Myocyte (in vitro differentiated cells): ENCODE measurements at regions not wholly inside any gene's neighbourhood (a gene's known extent, or its start where the extent isn't known, plus 50 kb on each side); places are given as distances from the start of the nearest gene placed in this dataset.
"Not testable (repeated sequence)": the region's sequence is repeated elsewhere in the genome, so short reads cannot be mapped to it uniquely, and the experiment has no call there.

Experiments
- DNase-seq: peaks from one replicate; pipeline ENCODE4 v3.0.0-alpha.2; 2012; ENCODE audit warnings: low read depth

- no peak for DNase-seq
Observed at GRCh38 chr16:48105976-48106375, 49.8 kb downstream of the ABCC12 start.

DNA sequence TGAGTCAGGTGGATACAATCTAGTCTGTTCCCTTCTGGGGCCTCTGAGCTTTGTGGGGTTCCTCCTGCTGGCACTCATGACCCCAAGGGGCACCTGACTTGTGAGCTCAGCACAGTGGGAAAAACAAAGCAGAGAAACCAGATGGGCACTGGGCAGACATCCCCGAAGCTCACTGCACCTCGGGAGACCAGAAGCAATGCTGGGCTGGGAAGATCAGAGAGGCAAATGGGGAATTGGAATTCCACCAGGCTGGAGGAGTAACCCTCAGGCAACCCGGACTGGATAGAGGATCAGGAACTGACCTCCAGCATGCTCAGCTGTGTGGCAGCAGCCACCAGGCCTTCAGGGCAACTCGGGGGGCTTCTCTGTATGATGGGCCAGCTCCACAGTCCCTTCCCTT, 50.3 kb downstream of the ABCC12 start:
- no peak for DNase-seq

DNA sequence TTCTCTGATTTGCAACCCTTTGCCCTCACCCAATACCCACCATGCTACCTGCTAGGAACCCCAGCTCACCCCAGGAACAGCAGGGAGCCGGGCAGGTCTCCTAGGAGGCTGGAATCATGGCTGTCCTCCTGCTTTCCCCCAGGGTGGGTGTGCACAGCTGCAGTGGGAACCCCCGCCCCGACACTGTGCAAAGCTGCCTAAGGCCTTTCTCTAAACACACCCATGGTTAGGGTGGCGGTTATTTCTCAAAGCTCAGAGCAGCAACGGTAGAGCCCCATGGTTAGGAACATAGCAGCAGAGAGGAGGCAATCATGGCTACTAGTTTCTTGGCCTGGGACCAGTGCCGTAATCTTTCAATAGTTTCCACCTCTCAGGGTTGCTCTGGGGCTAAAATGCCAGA, 52.2 kb downstream of the ABCC12 start:
- DNase-seq, result no peak

- DNase-seq, result no peak
Observed at GRCh38 chr16:48102083-48103008, 53.4 kb downstream of the ABCC12 start.

- DNase-seq, result no peak
Observed at GRCh38 chr16:48101069-48101674, 54.6 kb downstream of the ABCC12 start.

GRCh38 chr16:48099455-48099854, 56.3 kb downstream of the ABCC12 start:
- no peak for DNase-seq

GRCh38 chr16:48098472-48098871, 57.3 kb downstream of the ABCC12 start:
- no peak for DNase-seq

DNA sequence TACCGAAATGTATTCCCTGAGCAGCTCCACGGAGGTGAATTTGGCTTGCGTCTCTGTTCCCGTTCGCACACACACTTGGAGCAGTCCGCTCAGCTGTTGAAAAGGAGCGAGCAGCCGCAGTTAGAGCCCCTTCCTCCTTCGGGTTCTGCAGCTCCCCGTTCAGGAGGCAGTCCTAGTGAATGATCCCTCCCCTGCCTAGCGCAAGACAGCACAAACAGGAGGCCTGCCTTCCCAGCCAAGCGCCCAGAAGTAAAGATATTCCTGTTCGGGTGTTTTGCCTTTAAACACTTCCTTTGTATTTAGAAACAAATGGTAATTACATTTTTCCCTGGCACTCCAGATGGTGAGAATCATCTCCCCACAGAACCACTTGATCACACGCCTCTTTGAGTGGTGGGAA, 64.7 kb downstream of the ABCC12 start:
- DNase-seq, result no peak

DNA sequence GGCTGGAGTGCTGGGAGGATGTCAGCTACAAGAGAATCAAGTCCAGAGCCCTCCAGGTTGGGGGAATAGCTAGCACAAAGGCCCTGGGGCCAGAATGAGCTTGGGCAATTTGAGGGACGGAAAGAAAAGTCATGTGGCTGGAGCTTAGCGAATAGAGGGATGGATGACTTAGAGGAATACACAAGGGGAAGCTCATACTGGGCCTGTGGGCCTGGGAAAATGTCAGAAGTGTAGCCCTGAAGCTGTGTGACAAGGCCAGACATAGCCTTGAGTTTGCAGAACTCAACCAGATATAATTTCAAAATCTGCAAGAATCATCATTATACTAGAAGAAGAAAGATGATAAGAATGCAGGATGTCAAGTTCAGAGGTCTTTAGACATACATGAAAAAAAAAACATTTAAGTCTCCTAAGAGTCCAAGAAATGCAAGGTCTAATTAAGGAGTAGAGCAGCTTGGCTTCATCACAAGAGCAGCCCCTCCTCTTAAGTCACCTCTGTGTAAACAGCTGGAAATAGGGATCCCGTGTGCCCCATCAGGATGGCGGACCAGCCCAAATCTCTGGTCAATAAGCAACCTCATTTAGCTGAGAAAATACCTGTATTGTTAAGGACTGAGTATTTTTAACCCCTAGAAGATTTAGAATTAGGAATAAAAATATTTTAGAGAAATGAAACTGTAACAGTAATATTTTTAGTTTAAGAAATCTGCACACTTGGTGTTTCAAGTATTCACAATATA, 66.6 kb downstream of the ABCC12 start:
- DNase-seq, result no peak

DNA sequence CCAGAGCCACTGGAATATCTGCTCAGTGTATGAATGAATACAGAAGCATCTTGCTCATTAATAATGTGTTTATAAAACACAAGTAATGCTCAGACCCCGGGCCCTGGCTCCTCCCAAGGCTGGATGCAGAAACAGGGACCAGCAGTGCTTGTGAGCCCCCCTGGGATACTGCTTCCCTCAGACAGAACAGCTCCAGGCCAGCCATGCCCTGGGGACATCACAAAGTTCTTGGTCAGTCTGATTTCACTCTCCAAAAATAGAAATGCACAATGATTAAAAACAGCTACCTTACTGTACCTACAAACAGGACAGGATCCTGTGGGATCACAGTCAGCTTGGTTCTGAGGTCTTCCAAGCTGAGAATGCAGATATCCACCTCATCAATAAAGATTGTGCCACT, 68.2 kb downstream of the ABCC12 start:
- no peak for DNase-seq

DNA sequence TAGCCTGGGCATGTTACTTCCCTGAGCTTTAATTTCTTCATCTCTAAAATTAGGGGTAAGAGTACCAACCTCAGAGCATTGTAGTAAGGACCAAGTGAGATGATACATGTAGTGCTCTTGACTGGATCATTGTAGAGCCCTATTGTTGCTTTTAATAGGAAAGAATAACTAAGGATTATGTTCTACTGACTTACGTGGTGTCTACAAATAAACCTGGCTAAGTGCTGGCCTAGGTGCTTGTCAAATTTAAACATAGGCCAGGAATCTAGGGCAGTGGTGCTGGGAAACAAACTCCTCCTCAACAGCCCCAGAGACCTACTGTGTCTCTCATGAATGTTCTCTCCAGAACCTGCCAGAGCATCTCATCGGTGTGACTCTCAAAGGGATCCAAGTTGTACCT, 69.4 kb downstream of the ABCC12 start:
- no peak for DNase-seq

DNA sequence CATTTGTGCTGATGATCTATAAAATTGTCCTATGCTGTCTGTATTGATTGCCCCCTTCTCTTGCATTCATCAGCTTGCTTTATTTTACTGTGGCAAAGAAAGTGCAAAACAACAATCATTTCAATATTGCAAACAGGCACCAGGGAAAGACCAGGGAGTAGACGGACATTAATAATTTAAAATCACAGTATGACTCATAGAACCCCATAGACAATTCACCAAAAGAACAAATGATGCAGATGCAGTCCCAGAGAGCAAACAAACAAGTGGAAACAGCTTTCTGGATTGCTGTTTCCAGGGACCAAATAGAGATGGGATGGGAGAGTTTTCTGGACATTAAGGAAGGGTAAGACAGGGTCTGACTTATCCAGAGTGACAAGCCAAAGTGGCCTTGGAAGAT, 70.1 kb downstream of the ABCC12 start:
- no peak for DNase-seq

GRCh38 chr16:48084826-48085225, 71.0 kb downstream of the ABCC12 start:
- no peak for DNase-seq

DNA sequence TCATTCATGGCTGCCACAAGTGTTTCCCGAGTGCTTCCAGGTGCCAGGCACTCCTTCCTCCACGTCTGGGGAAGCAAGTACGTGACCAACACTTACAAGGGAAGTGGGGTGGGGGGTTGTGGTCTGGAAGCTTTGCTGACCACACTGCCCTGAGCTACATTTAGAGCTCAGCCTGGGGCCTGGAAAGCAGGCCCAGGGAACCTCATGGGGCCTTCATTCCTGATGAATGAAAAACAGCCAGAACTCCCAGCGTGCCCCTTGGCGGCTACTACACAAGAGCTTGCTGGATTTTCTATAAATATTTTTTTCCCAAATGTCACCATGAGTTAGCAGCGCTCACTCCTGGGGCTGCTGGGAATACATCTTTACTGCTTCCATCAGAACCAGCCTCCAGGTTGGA, 73.3 kb downstream of the ABCC12 start:
- DNase-seq, result peak; percentile 83

DNA sequence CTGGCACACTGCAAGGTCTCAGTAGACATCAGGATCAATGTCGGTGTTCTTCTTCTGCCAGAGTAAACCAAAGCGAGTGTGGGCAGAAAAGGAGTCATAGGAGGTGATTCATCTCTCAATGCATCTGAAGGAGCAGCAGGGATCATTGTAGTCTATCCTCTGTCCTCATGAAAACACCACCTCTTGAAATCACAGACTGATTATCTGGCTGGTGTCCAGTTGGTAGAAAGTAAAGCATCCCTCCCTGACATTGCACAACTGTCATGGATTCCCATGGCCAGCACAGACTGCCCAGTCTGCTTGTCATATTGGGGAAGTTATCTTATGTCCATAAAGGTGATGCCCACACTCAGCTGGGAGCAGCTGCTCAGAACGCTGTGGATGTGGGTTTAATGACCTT, 74.1 kb downstream of the ABCC12 start:
- peak; percentile 48 for DNase-seq

- DNase-seq, result no peak
Observed at GRCh38 chr16:48076455-48077012, 79.3 kb downstream of the ABCC12 start.

DNA sequence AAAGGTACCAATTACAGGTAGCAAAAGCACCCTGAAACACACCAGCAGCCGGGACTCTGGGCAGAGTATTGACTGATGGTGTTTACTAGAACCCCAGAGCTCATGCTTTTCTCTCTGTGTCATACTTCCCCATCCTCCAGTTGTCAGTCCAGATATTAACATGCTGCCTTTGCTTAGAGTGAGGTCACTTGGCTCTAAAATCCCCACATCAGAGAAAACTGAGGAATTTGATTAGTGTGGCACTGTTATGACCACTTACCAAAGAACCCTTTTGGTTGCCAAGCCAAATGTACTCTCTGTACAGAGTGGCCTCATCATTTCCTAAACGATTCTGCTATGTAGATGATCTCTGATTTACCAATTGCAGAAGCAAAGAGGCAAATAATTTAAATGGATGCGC, 80.4 kb downstream of the ABCC12 start:
- no peak for DNase-seq

- DNase-seq, result no peak
Observed at GRCh38 chr16:48067388-48067787, 88.4 kb downstream of the ABCC12 start.

DNA sequence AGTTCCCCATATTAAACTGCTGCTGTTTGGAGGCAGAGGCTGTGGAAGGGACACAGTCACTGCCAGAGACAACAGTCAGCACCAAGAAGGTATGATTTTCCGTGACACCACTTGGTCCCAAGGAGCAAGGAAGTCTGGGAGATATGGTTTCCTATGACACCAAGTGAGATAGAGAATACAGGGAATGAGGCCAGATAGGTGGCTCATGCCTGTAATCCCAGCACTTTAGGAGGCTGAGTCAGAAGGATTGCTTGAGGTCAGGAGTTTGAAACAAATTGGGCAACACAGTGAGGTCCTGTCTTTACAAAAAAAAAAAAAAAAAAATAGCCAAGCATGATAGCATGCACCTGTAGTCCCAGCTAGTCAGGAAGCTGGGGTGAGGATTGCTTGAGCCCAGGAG, 90.8 kb downstream of the ABCC12 start:
- no peak for DNase-seq

DNA sequence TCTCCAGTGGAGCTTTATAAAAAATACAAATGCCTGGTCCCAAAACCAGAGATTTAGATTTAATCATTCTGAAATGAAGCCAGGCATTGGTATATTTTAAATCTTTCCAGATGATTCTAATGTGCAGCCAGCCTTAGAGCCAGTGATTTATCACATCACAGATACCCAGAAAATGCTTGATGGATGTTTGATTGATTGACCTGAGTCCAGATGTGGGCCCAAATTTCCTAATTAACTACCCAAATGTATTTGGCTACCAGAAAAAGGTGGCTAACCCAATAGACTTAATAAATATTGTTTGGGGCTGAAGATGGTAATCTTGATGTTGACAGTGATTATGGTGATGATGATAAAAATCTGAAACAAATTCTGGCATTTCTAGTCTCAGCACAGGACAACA, 93.1 kb downstream of the ABCC12 start:
- DNase-seq, result no peak

- DNase-seq, result no peak
Observed at GRCh38 chr16:48059936-48060335, 95.9 kb downstream of the ABCC12 start.

GRCh38 chr16:48059190-48059589, 96.6 kb downstream of the ABCC12 start:
- DNase-seq, result not testable (repeated sequence)
